GM12873 (cell line): ENCODE measurements at regions not wholly inside any gene's neighbourhood (a gene's known extent, or its start where the extent isn't known, plus 50 kb on each side); places are given as distances from the start of the nearest gene placed in this dataset.

Source experiments
- CTCF ChIP-seq: IDR thresholded peaks from 2 replicates; pipeline ENCODE4 v1.5.1; 2012; ENCODE audit warnings: low read depth, mild to moderate bottlenecking, moderate library complexity, low read length, control low read depth; ENCODE audit not compliant: insufficient read depth; ENCODE audit errors: missing control alignments

GRCh38 chr9:18256568-18256967 lies 217.4 kb upstream of the ADAMTSL1 start:
- TF ChIP-seq CTCF, result no peak

GRCh38 chr9:18260521-18260920 lies 213.4 kb upstream of the ADAMTSL1 start:
- no peak for TF ChIP-seq CTCF

GRCh38 chr9:18261181-18261580 lies 212.8 kb upstream of the ADAMTSL1 start:
- no peak for TF ChIP-seq CTCF

- TF ChIP-seq CTCF, result no peak
Observed at GRCh38 chr9:18263377-18263776, 210.6 kb upstream of the ADAMTSL1 start.

GRCh38 chr9:18268381-18268780 lies 205.6 kb upstream of the ADAMTSL1 start:
- no peak for TF ChIP-seq CTCF

GRCh38 chr9:18269561-18269960 lies 204.4 kb upstream of the ADAMTSL1 start:
- TF ChIP-seq CTCF, result no peak

- no peak for TF ChIP-seq CTCF
Observed at GRCh38 chr9:18274693-18275092, 199.3 kb upstream of the ADAMTSL1 start.
